SK-N-SH treated with all-trans-retinoic acid at 6 μM for 48 hours (cell line): ENCODE measurements at regions not wholly inside any gene's neighbourhood (a gene's known extent, or its start where the extent isn't known, plus 50 kb on each side); places are given as distances from the start of the nearest gene placed in this dataset.
"Not testable (repeated sequence)": the region's sequence is repeated elsewhere in the genome, so short reads cannot be mapped to it uniquely, and the experiment has no call there.

Experiments used
- ATAC-seq: fragments of 200-7000 bp; cut with Tn5 transposase; 3 replicates; pipeline ENCODE4 v1.9.1; 2020; ENCODE audit warnings: mild to moderate bottlenecking, moderate library complexity
- ARNTL ChIP-seq: fragments of 450-650 bp; formaldehyde crosslinking; IDR thresholded peaks from 2 replicates; pipeline ENCODE4 v1.5.0; 2020; ENCODE audit warnings: low read depth, mild to moderate bottlenecking, moderate library complexity, borderline replicate concordance
- CSDC2 ChIP-seq: fragments of 250-450 bp; sonication (Bioruptor Pico); IDR thresholded peaks from 2 replicates; pipeline ENCODE4 v1.5.0; 2020; ENCODE audit warnings: mild to moderate bottlenecking, moderate library complexity
- ESRRG ChIP-seq: fragments of 250-450 bp; sonication (Bioruptor Pico); IDR thresholded peaks from 2 replicates; pipeline ENCODE4 v1.6.1; 2021; ENCODE audit warnings: mild to moderate bottlenecking
- GLIS3 ChIP-seq: fragments of 250-450 bp; sonication (Bioruptor Pico); IDR thresholded peaks from 2 replicates; pipeline ENCODE4 v1.5.0; 2020; ENCODE audit warnings: mild to moderate bottlenecking, moderate library complexity
- ISL1 ChIP-seq: fragments of 250-450 bp; sonication (Bioruptor Pico); IDR thresholded peaks from 2 replicates; pipeline ENCODE4 v2.1.2; 2022; ENCODE audit warnings: mild to moderate bottlenecking, moderate library complexity
- OSR1 ChIP-seq: fragments of 250-450 bp; sonication (Bioruptor Pico); IDR thresholded peaks from 2 replicates; pipeline ENCODE4 v1.8.0; 2022; ENCODE audit warnings: moderate library complexity, mild to moderate bottlenecking, inconsistent platforms
- PATZ1 ChIP-seq: fragments of 250-450 bp; sonication (Bioruptor Pico); IDR thresholded peaks from 2 replicates; pipeline ENCODE4 v1.8.0; 2020; ENCODE audit warnings: mild to moderate bottlenecking, moderate library complexity, borderline replicate concordance
- POU6F1 ChIP-seq: fragments of 250-450 bp; sonication (Bioruptor Pico); IDR thresholded peaks from 2 replicates; pipeline ENCODE4 v1.8.0; 2021; ENCODE audit warnings: low read depth, mild to moderate bottlenecking, moderate library complexity, borderline replicate concordance
- PPARA ChIP-seq: fragments of 250-450 bp; sonication (Bioruptor Pico); IDR thresholded peaks from 2 replicates; pipeline ENCODE4 v1.5.0; 2020; ENCODE audit warnings: mild to moderate bottlenecking, borderline replicate concordance
- TOX ChIP-seq: fragments of 250-450 bp; sonication (Bioruptor Pico); IDR thresholded peaks from 2 replicates; pipeline ENCODE4 v1.8.0; 2021; ENCODE audit warnings: mild to moderate bottlenecking, moderate library complexity, borderline replicate concordance
- ZC3H10 ChIP-seq: fragments of 250-450 bp; sonication (Bioruptor Pico); IDR thresholded peaks from 2 replicates; pipeline ENCODE4 v1.5.1; 2021; ENCODE audit warnings: mild to moderate bottlenecking, moderate library complexity
- ZFP3 ChIP-seq: fragments of 250-450 bp; sonication (Bioruptor Pico); IDR thresholded peaks from 2 replicates; pipeline ENCODE4 v1.5.0; 2020; ENCODE audit warnings: mild to moderate bottlenecking, moderate library complexity
- ZNF565 ChIP-seq: fragments of 450-650 bp; formaldehyde crosslinking; conservative IDR thresholded peaks from 2 replicates; pipeline ENCODE4 v1.5.0; 2020; ENCODE audit warnings: low read depth, mild to moderate bottlenecking, moderate library complexity
- ZNF70 ChIP-seq: fragments of 450-650 bp; formaldehyde crosslinking; IDR thresholded peaks from 2 replicates; pipeline ENCODE4 v1.5.0; 2020; ENCODE audit warnings: mild to moderate bottlenecking, moderate library complexity
- ZNF8 ChIP-seq: fragments of 450-650 bp; formaldehyde crosslinking; IDR thresholded peaks from 2 replicates; pipeline ENCODE4 v1.5.0; 2020; ENCODE audit warnings: mild to moderate bottlenecking, moderate library complexity
- TF ChIP-seq, protein P1 (sequence below): fragments of 250-450 bp; sonication (Bioruptor Pico); IDR thresholded peaks from 2 replicates; pipeline ENCODE4 v1.5.0; 2020; ENCODE audit warnings: mild to moderate bottlenecking, moderate library complexity
- TF ChIP-seq, protein P2 (sequence below): fragments of 250-450 bp; sonication (Bioruptor Pico); IDR thresholded peaks from 2 replicates; pipeline ENCODE4 v1.5.1; 2020; ENCODE audit warnings: low read depth, mild to moderate bottlenecking, moderate library complexity
- TF ChIP-seq, protein P3 (sequence below): fragments of 250-450 bp; sonication (Bioruptor Pico); IDR thresholded peaks from 2 replicates; pipeline ENCODE4 v1.5.1; 2021; ENCODE audit warnings: mild to moderate bottlenecking, moderate library complexity

- TF ChIP-seq CSDC2 (no peak), ZNF565 (CRISPR knock-in tag) (no peak), TOX (CRISPR knock-in tag) (no peak), ISL1 (no peak), GLIS3 (CRISPR knock-in tag) (no peak), POU6F1 (no peak), ZC3H10 (CRISPR knock-in tag) (no peak), OSR1 (no peak), ZFP3 (CRISPR knock-in tag) (no peak), ESRRG (no peak), PATZ1 (no peak), ZNF70 (CRISPR knock-in tag) (no peak), PPARA (CRISPR knock-in tag) (no peak), ARNTL (CRISPR knock-in tag) (no peak)
- TF ChIP-seq, protein P1, sequence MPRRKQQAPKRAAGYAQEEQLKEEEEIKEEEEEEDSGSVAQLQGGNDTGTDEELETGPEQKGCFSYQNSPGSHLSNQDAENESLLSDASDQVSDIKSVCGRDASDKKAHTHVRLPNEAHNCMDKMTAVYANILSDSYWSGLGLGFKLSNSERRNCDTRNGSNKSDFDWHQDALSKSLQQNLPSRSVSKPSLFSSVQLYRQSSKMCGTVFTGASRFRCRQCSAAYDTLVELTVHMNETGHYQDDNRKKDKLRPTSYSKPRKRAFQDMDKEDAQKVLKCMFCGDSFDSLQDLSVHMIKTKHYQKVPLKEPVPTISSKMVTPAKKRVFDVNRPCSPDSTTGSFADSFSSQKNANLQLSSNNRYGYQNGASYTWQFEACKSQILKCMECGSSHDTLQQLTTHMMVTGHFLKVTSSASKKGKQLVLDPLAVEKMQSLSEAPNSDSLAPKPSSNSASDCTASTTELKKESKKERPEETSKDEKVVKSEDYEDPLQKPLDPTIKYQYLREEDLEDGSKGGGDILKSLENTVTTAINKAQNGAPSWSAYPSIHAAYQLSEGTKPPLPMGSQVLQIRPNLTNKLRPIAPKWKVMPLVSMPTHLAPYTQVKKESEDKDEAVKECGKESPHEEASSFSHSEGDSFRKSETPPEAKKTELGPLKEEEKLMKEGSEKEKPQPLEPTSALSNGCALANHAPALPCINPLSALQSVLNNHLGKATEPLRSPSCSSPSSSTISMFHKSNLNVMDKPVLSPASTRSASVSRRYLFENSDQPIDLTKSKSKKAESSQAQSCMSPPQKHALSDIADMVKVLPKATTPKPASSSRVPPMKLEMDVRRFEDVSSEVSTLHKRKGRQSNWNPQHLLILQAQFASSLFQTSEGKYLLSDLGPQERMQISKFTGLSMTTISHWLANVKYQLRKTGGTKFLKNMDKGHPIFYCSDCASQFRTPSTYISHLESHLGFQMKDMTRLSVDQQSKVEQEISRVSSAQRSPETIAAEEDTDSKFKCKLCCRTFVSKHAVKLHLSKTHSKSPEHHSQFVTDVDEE (CRISPR knock-in tag), result no peak
- TF ChIP-seq, protein P2, sequence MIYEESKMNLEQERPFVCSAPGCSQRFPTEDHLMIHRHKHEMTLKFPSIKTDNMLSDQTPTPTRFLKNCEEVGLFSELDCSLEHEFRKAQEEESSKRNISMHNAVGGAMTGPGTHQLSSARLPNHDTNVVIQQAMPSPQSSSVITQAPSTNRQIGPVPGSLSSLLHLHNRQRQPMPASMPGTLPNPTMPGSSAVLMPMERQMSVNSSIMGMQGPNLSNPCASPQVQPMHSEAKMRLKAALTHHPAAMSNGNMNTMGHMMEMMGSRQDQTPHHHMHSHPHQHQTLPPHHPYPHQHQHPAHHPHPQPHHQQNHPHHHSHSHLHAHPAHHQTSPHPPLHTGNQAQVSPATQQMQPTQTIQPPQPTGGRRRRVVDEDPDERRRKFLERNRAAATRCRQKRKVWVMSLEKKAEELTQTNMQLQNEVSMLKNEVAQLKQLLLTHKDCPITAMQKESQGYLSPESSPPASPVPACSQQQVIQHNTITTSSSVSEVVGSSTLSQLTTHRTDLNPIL (CRISPR knock-in tag), result no peak
- TF ChIP-seq, protein P3, sequence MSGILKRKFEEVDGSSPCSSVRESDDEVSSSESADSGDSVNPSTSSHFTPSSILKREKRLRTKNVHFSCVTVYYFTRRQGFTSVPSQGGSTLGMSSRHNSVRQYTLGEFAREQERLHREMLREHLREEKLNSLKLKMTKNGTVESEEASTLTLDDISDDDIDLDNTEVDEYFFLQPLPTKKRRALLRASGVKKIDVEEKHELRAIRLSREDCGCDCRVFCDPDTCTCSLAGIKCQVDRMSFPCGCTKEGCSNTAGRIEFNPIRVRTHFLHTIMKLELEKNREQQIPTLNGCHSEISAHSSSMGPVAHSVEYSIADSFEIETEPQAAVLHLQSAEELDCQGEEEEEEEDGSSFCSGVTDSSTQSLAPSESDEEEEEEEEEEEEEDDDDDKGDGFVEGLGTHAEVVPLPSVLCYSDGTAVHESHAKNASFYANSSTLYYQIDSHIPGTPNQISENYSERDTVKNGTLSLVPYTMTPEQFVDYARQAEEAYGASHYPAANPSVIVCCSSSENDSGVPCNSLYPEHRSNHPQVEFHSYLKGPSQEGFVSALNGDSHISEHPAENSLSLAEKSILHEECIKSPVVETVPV, result no peak
- no peak for ATAC-seq
Observed at GRCh38 chr7:70894799-70895198, 237.1 kb upstream of the GALNT17 start.

DNA sequence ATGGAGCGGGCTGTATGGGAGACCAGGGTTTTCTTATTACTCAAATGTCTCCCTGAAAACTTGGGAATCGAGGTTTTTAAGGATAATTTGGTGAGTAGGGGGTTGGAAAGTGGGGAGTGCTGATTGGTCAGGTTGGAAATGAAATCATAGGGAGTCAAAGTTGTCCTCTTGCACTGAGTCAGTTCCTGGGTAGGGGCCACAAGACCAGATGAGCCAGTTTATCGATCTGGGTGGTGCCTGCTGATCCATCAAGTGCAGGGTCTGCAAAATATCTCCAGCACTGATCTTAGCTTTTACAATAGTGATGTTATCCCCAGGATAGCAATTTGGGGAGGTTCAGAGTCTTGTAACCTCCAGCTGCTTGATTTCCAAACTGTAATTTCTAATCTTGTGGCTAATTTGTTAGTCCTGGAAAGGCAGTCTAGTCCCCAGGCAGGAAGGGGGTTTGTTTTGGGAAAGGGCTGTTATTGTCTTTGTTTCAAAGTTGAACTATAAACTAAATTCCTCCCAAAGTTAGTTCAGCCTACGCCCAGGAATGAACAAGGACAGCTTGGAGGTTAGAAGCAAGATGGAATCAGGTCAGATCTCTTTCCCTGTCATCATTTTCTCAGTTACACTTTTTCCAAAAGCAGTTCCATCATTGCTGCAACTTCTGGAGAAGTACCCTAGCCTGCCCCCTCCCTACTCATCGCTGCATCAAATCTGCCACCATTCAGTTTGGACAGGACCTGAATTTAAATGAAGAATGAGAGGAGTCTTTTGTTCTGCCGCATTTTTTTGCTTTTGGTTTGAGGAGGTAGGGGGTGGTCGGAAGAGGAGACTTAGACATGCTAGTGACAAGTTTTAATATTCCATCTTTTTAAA, 236.4 kb upstream of the GALNT17 start:
- ATAC-seq, result not testable (repeated sequence)

GRCh38 chr7:70907259-70908247, 224.4 kb upstream of the GALNT17 start:
- TF ChIP-seq TOX (CRISPR knock-in tag) (no peak), ZNF8 (CRISPR knock-in tag) (no peak)
- no peak for ATAC-seq
